DND-41 (cell line): ENCODE measurements at regions not wholly inside any gene's neighbourhood (a gene's known extent, or its start where the extent isn't known, plus 50 kb on each side); places are given as distances from the start of the nearest gene placed in this dataset.

Experiments used
- EZH2 ChIP-seq: IDR thresholded peaks from 3 replicates; pipeline ENCODE4 v1.6.1; 2012; ENCODE audit warnings: borderline replicate concordance, low read depth, mild to moderate bottlenecking, moderate library complexity, low read length, inconsistent platforms; ENCODE audit not compliant: severe bottlenecking
- TF ChIP-seq, protein P1 (sequence below): IDR thresholded peaks from 2 replicates; pipeline ENCODE4 v1.5.1; 2012; ENCODE audit warnings: borderline replicate concordance, low read length, moderate library complexity, mild to moderate bottlenecking; ENCODE audit not compliant: poor library complexity, severe bottlenecking; ENCODE audit errors: extremely low read depth

DNA sequence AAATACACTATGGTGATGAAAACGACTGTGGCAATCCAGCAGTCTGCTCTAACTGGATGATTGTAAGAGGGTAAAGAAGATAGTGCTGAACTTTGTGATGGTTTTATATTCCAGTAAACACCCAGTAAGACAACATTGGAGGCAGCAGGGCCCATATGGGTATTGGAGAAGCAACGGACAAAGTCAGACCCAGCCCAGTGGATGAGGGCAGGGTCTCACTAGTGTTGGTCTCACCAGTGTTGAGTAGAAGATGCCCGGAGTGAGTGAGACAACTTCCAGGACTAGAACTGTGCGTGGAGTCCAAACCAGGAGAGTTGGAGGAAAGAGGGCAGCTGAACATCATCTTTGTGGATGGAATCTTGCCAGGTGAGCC is 71.9 kb upstream of the CELF4 start:
- TF ChIP-seq, protein P1, sequence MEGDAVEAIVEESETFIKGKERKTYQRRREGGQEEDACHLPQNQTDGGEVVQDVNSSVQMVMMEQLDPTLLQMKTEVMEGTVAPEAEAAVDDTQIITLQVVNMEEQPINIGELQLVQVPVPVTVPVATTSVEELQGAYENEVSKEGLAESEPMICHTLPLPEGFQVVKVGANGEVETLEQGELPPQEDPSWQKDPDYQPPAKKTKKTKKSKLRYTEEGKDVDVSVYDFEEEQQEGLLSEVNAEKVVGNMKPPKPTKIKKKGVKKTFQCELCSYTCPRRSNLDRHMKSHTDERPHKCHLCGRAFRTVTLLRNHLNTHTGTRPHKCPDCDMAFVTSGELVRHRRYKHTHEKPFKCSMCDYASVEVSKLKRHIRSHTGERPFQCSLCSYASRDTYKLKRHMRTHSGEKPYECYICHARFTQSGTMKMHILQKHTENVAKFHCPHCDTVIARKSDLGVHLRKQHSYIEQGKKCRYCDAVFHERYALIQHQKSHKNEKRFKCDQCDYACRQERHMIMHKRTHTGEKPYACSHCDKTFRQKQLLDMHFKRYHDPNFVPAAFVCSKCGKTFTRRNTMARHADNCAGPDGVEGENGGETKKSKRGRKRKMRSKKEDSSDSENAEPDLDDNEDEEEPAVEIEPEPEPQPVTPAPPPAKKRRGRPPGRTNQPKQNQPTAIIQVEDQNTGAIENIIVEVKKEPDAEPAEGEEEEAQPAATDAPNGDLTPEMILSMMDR = no peak
- no peak for TF ChIP-seq EZH2
